ENCODE measurements at regions not wholly inside any gene's neighbourhood (a gene's known extent, or its start where the extent isn't known, plus 50 kb on each side); places are given as distances from the start of the nearest gene placed in this dataset.

DNA sequence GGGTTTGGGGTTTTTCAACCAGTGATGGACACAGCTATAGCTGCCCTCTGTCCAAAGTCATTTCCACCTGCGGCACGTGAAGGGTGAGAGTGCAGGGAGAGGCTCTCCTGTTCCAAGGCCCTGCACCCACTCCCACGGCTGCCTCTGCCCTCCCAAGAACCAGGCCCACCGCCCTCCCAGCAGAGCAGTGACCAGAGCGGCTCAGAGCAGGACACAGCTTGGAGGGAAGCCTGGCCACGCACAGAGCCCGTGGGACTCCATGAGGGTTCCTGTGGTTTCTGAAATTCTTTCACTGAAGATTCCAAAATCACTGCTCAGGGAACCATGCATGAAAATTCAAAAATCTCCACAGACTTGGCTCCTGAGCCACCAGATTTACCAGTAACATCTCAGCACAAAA is 67.3 kb upstream of the SALL3 start:
- DNase-seq: no peak

DNA sequence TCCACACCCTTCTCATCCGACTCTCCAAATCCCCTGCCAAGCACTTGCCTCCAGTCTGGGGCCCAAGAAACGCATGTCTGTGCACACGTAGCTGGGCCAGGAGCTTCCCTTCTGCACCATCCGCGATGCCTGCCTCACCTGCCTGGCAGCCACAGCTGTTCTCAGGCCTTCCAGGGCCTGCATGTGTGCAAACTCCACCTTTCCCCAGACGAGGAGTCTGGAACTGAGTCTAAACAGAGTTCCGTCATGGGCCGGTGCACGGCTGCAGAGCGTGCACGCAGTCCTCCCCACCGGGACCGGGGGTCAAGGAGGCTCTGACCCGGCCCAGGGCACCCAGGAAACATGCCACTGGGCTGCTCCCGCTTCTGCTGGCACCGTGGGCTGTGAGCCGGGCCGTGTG is 66.8 kb upstream of the SALL3 start:
- no peak for DNase-seq

DNA sequence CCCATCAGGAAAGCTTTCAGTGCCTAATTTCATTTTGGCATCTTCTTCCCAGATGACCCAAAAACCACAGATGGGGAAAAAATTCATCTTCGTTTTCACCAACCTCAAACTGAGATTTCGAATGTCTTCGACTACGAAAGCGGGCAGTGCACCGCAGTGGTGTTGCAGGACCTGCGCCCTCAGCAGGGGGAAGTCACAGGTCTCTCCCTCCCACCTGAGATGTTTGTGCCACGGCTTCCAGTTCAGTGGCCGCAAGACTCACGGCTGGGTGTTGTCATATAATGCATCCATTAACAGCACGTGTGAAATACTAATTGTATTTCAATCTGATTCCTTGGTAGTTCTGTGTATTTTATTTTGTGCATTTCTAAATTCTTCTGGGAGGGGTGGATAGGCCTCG is 66.2 kb upstream of the SALL3 start:
- no peak for DNase-seq

DNA sequence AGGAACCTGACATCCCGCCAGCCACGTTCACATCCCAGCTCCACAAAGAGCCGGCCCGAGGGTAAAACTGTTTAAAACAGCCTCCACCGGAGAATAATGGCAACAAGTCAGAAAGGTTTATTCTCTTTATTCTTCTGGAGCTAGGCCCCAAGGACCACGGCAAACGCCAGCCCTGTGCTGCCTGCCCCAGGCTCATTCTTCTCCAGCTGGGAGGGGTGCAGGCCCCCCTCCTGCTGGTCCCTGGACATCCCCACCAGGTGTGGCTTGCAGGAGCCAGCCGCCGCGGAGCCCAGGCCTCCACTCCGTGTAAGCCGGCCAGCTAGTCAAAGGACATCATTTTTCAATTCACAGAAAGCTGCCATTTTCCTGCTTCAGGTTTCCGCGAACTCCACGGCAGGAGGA is 65.8 kb upstream of the SALL3 start:
- no peak for DNase-seq

DNA sequence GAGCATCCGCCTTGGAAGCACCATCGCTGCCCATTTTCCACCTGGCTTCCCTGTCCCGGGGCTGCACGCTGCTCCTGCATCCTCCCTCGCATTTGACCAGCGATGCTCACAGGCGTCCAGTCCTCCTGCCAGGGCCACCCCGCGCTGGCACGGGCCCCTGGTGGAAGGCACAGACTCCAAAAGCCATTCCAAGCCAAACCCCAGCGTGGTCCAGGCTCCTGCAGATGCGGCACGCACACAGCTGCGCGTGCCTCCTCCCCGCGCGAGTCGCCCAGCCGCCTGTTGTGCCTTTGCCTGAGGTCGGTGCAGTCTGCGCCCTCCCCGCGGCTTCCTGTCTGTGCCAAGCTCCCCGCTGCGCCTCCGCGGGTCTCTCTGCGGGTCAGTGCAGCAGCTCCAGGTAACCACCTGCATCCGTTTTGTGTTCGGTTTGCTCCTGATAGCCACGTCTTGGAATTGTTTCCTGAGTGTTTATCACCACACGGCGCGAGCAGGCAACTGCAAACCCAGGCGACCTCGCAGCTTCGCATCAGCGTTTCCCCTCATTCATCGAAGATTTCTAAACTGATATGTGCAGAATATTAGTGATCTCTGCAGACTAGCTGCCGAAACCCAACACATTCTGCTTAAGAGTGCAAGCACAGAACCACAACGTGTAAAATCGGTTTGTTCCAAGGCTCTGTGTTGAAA is 65.2 kb upstream of the SALL3 start:
- DNase-seq: no peak

DNA sequence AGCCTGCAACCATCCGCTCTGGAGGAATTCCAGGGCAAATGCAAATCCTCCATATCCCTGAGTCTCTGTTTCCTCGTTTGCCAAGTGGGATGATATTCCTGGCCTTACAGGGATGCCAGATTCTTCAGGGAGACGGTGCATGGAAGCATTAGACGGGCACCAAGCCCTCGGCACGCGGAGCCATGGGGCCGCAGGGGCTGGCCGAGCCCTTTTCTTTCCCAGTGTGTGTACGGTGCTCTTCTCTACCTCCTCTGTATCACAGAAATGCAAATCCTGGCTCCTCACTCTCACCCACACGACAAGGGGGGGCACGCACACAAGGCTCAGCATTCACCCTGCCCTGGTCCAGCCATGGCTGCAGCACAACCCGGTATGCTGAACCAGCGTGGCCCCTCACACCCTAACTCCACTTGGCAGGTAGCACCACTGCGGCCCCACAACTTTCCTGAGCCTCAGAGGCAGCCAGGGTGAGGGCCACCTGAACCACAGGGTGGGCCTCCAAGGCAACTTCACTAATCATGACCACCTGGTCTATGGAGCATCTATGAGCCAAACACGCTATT is 64.1 kb upstream of the SALL3 start:
- DNase-seq: no peak

DNA sequence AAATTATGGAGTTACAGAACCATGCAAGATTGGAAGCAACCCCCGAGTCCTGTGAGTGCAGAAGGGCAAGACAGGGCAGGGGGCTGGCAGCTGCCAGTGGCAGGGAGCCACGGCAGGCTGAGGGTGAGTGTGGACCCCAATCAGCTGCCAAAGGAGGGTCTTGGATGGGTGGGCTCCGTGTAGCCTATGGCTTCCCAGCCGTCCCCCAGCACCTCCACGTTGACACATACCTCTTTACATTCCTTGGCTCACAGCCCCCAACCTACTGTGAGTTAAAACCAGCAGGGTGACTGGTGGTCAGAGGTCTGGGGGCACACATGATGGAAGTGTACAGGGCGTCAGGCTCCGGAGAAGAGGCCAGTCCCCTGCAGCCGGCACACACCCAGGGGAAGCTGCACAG is 60.9 kb upstream of the SALL3 start:
- no peak for DNase-seq

DNA sequence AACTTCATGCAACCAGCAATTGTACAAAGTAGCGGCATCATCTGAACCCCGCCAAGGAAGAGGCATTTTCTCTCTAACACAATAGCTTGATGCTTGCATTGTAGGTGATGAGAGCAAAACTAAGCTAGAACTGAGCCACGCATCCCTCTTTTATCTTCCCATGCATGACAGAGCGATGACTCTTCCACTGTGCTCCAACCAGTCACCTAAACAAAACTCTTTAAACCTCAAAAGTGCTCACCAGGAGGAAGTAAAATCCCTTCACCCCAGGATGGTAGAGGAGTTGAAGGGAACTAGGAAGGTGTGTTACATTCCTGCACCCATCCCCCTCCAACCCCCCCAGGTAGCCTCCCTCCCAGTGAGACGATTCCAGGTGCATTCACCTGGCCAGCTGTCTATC is 59.7 kb upstream of the SALL3 start:
- DNase-seq: no peak

DNA sequence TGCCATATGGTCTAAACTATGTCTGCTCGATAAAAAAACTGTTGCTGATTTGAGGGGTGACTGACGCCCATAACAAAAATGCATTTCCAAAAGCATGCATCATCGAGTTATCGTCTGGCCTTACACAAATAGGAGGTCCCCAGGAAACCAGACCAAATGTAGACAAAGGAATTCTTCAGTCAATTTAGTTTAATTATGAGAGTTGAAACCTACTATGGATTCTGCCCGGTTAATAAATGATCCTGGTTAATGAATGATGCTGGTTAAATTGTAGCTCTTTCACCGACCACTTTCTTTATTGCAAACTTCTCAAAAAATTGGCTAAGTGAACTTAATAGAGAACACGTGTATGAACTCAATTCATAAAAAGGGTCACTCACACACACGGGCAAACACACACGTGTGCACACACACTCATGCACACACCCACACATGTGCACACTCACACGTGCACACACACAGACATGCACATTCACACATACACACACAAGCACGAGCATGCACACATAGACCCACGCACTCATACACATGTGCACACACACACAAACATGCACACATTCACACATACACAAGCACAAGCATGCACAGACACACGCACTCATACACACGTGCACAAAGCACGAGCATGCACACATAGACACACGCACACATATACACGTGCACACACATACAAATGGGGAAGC is 59.0 kb upstream of the SALL3 start:
- DNase-seq: no peak

DNA sequence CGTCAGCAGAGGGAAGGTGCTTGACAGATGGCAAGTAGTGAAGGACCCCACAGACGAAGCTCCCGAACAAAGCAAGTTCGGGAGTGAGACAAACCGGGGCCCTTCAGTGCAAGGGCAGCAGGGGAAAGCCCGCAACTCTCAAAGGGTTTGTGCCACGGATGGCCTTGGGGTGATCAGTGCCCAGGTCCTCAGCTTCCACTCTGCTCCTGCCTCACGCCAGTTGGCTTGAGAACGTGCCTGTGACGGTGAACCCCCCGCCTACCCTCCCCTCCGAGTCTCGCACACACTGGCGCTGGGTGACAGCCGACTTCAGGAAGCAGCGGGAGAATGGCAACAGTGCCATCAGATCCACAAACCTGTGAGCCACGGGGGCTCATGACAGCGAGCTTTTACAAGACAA is 56.8 kb upstream of the SALL3 start:
- DNase-seq: no peak

DNA sequence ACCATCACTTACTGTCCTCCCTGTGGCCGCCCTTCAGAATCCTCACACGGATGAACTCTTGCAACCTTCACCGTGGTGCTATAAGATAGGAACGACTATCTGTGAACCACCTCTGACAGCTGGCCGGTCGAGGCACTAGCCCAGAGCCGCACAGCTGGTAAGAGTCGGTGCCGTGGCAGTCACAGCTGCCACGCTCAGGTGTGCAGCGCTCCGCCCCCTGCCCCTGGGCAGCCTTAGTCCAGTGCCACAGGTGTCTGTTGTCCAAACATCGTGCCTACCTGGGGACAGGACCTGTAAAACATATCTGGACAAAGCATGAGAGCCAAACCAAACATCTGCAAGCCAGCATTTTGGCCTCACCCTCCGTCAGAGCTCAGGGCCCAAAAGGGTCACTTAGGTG is 55.3 kb upstream of the SALL3 start:
- DNase-seq: no peak

DNA sequence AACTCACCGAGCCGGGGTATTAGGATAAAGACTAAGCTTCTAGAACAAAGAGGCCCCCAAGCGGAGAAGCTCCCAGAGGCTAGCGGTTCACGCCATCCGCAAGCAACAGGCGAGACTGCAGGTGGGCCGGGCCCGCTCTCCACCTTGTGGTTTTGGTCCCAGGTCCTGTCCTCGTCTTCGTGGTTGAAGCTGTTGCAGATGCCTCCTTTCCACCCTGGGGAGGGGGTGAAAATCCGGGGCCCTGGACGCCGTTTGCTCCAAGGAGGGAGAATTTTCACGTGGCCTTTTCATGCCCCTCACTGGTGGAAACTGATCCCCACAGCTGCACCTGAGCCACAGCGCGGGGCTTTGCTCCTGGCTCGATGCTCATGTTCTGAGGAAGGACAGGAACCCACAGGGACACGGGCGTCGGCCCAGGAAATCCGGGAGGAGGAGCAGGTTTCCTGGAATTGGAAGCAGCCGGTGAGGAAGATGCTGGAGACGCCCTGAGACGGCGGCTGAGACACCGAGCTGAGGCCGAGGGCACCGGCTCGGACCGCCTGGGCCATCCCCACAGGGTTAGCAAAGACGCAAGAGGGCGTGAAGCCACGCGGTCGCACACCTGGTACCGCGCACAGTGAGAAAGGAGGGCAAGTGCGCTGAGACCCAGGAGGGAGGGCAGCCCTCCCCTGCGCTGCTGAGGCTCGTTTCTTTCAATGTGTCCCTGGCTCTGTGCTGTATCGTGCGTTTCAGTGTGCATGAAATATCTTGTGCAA is 54.7 kb upstream of the SALL3 start:
- DNase-seq: no peak

DNA sequence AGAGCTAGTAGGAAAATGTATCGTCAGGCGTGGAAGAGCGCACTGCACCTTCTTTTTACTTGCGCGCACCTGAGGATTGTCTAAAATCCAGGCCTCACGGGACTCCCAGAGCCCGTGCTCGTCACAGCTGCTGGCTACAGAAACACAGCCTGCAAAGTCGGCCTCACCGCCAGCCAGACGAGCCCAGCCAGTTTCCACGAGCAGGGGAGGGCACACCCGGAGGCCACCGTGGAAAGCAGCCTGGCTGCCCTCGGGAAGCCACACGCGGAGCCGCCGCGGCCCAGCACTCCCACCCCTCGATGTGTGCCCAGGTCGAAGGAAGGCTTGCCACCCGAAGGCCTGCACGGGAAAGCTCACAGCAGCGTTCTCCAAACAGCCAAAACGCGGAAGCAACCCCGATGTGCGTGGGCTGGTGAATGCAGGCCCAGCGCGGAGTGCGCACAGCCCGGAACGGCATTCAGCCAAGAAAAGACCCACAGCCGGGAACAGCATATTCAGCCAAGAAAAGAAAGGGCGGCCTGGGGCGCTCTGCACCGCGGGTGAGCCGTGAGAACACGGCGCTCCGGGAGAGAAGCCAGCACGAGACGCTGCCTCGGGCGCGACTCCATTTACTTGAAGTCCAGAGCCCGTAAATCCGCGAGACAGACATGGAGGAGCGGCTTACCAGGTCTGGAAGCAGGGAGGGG is 53.9 kb upstream of the SALL3 start:
- no peak for DNase-seq

DNA sequence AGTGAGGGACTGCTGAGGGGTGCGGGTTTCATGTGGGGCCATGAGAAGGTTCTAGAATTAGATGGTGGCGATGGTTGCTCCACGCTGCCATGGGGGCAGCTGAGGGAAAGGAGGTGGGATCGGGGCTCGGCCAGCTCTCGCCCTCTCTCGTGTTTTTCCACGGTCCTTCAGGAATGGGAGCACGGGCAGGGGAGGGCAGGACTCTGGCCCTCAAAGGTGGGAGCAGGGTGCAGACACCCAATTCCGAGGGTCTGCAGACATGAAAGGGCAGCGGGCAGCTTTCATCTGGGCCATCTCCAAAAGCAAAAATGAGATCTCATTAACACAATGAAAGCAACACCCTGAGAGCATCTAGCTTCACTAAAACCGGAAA is 53.4 kb upstream of the SALL3 start:
- no peak for DNase-seq

DNA sequence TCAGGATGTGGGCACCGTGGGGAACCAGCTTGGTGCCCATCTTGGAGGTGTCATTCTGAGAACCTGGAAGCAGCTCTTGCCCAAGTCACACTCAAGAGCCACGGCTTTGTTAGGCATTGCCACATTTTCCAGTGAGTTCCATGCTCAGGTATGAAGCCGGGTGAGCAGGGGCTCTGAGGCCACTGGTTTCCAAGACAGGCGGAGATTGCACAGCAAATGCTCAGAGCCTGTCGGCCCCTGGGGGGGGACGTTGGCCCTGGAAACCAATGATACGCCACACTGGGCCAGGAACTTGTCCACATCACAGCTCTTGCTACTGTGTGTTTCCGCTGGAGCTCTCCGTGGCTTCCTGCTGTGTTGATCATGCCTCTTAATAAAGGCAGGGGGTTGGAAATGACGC is 52.5 kb upstream of the SALL3 start:
- DNase-seq: no peak

DNA sequence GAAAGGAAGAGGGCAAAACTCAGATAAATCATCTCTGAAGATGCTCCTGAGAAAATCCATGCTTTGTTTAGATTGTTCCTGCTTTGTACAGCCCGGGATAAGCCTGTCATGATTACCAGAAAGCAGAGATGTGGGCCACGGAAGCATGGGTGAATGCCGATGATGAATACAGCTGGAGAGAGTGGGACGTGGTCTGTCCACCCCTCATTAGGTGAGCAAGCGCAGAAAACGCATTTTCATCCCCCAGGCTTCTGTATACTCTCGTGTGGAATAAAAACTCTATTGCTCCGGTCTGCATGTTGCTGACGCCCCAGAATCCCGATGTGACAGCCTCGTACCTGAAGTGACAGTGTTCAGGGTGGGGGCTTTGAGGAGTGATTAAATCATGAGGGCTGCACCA is 52.0 kb upstream of the SALL3 start:
- DNase-seq: no peak

DNA sequence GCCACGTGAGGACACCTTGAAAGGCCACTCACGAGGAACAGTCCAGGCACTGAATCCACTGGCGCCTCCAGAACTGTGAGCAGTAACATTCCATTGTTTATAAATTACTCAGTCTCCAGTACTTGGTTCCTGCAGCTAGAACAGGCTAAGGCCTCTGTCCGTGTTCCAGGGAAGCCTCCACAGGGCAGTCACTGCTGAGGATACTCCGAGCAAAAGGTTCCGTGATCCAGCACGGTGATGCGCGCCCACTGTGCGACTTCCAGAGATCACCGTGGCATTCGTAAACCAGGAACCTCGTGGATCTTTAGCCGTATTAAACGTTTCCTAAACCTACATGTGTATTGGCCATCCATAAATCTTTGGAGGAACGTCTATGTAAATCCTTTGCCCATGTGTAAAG is 51.5 kb upstream of the SALL3 start:
- no peak for DNase-seq

DNA sequence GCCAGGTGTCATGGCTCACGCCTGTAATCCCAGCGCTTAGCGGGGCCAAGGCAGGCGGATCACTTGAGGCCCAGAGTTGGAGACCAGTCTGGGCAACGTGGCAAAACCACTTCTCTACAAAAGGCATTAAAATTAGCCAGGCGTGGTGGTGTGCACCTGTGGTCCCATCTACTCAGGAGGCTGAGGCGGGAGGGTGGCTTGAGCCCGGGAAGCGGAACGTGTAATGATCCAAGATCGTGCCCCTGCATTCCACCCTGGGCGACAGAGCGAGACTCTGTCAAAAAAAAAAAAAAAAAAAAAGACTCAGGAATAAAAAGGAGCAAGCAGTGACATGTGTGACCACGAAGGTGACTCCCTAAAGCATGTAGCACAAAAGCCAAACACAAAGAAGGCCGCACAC is 50.1 kb upstream of the SALL3 start:
- no peak for DNase-seq
